Urinary bladder (tissue), 3 donors: ENCODE measurements at regions not wholly inside any gene's neighbourhood (a gene's known extent, or its start where the extent isn't known, plus 50 kb on each side); places are given as distances from the start of the nearest gene placed in this dataset.

ENCODE experiments used
- DNase-seq: peaks from one replicate; pipeline ENCODE4 v3.0.0-alpha.2; 2015; ENCODE audit errors: extremely low spot score
- H3K27ac ChIP-seq: one replicate; pipeline ENCODE4 v1.5.1; 2013; ENCODE audit warnings: low read depth, mild to moderate bottlenecking, moderate library complexity
- H3K36me3 ChIP-seq: one replicate; pipeline ENCODE4 v1.6.1; 2013; ENCODE audit warnings: mild to moderate bottlenecking, moderate library complexity; ENCODE audit not compliant: insufficient read depth
- H3K4me1 ChIP-seq: one replicate; pipeline ENCODE4 v1.6.1; 2013; ENCODE audit warnings: mild to moderate bottlenecking, moderate library complexity; ENCODE audit not compliant: insufficient read depth
- H3K4me3 ChIP-seq: one replicate; pipeline ENCODE4 v1.5.1; 2013; ENCODE audit warnings: low read depth, low read length
- WGBS: extraction: QIAGEN DNeasy Blood & Tissue Kit; methylation state at CpG from one replicate; pipeline ENCODE4 v1.1.7; 2013; 5-methylcytosine and 5-hydroxymethylcytosine counted together
- donor health status: healthy with polysubstance abuse.
- donor health status: healthy.

DNA sequence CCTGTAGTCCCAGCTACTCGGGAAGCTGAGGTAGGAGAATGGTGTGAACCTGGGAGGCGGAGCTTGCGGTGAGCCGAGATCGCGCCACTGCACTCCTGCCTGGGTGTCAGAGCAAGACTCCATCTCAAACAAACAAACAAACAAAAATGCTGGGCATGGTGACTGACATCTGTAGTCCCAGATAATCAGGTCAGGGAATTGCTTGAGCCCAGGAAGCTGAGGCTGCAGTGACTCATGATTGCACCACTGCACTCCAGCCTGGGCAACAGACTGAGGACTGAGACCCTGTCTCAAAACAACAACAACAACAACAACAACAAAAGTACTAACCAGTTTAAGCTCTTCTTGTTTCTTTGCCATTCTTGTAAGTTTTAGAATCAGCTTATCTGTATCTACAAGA, 383.0 kb upstream of the PMFBP1 start:
- no peaks in the 10 kb centered on the region for H3K4me1 ChIP-seq
- 96% methylated on average over 6 of the region's 6 CpGs for WGBS
- no peak for DNase-seq

DNA sequence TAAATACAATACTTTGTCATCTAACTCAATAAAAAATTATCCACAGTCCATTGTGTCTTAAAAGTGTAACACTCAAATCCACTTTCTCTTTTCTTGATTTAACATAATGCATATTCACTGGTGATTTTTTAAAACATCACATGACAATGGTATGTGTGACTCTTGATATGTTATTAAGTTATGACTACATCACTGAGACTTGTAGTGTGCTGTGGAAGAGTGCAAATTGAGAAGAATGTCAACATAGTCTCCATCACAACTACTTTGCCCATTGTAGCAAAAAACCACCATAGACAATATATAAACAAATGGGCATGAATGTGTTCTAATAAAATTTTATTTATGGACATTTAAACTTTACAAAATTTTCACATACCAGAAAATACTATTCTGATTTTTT, 380.7 kb upstream of the PMFBP1 start:
- H3K4me1 ChIP-seq = no peaks in the 10 kb centered on the region
- H3K27ac ChIP-seq = no peak overlapping the region
- DNase-seq = no peak
- no peaks in the 10 kb centered on the region for H3K36me3 ChIP-seq
- H3K4me3 ChIP-seq = no peak overlapping the region

More for the DNA sequence above, 383.0 kb upstream of the PMFBP1 start:
- Histone ChIP-seq H3K36me3 (no peaks in the 10 kb centered on the region), H3K4me3 (no peak overlapping the region), H3K27ac (no peak overlapping the region)

DNA sequence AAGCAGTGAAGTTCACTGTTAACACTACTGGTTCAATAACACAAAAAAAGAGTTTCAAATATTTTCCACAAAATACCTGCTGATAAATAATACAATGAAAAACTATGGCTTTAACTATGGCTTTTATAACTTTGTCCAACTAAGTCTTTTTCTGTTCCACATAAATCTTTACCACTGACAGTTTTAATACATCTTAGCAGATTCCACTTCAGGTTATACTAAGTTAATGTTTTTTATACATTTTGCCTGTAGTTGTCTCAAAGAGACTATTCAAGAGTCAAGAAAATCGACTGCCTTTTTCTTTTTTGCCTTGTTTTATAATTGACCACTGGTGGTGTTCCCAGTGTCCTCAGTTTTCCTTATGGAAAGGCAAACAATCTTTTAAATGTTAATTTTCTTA, 379.7 kb upstream of the PMFBP1 start:
- Histone ChIP-seq H3K4me3 (no peak overlapping the region), H3K27ac (no peak overlapping the region), H3K36me3 (no peaks in the 10 kb centered on the region), H3K4me1 (no peaks in the 10 kb centered on the region)
- WGBS = 92% methylated on average over 1 of the region's 1 CpG
- DNase-seq = no peak

DNA sequence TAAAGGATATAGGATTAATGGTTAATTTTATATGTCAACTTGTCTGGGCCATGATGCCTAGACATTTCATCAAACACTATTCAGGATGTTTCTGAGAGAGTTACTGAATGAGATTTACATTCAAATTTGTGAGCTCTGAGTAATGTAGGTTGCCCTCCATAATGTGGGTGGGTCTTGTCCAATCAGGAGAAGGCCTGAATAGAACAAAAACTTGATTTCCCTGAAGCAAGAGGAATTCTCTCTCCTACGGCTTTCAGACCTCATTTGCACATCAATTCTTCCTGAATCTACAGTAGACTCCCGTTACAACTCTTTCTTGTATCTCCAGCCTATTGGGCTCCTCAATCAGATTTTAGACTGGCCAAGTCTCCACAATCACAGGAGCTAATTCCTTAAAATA, 377.9 kb upstream of the PMFBP1 start:
- Histone ChIP-seq H3K4me3 (no peak overlapping the region), H3K4me1 (no peaks in the 10 kb centered on the region), H3K36me3 (no peaks in the 10 kb centered on the region), H3K27ac (no peak overlapping the region)
- 95% methylated on average over 2 of the region's 2 CpGs for WGBS
- DNase-seq = no peak

DNA sequence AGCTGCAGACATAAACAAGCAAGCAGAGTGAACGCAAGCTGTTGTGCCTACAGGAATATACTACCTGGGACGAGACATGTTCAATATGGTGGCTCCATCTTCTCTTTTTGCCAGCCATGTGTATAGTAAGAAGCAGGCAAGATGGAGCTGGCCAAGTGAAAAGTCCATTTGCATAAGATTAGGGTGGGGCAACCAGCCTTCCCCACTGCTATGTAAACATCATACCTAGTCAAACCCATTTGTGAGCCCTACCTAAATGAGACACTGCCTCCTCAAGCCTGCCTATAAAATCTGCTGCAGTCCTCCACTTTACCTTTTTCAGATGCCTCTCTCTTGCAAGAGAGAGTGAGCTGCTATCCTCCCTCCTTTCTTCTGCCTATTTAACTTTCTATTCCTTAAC, 370.1 kb upstream of the PMFBP1 start:
- DNase-seq = no peak
- Histone ChIP-seq H3K4me1 (no peaks in the 10 kb centered on the region), H3K36me3 (no peaks in the 10 kb centered on the region), H3K4me3 (no peak overlapping the region), H3K27ac (no peak overlapping the region)
- WGBS = 97% methylated on average over 2 of the region's 2 CpGs

DNA sequence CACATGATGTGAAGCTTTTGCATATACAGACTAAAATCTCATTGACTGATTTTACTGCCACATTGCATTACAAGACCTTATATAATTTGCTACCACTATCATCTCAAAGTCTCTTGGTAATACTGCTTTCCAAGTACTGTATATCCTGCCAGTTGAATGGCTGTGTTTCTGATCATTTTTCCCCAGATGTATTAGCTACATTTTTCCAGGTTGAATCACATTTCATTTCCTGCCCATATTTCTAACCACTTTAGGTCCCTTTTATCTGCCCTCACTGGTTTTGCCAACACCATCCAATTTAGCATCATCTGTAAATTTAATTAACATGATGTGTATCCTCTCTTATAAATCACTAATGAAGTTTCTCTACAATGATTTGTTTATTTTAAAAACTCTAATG, 365.7 kb upstream of the PMFBP1 start:
- Histone ChIP-seq H3K4me3 (no peak overlapping the region), H3K27ac (no peak overlapping the region), H3K4me1 (no peaks in the 10 kb centered on the region), H3K36me3 (no peaks in the 10 kb centered on the region)
- DNase-seq = no peak

DNA sequence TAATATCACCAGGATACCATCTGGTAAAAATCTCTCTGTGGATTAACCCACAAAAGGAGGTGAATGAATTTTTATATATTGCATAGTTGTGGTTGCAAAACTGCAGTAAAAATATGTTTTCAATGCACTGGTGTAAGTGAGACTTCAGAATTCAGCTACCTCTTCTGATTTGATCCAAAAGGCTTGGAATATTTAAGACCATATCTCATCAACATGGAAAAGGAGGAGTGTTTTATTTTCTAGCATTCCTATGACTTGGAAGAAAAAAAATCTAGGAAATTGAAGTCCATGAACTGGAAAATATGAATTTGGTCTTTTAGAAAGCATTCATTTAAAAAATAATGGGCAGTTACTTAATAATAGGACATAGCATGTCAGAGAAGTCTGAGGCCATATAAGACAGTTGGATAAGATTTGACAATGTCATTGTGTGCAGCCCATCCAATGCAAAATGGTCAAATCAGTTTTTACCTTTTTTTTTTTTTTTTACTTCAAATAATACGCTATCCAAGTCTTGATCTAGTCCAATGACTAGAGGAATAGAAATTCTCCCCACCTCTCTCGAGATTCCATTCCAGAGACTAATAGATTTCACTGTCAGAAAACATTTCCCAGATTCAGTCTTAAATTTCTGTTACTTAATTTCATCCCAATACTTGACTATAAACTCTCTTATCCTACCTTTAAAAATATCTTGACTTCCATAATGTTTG, 364.9 kb upstream of the PMFBP1 start:
- 63% methylated on average over 2 of the region's 2 CpGs for WGBS
- Histone ChIP-seq H3K4me3 (no peak overlapping the region), H3K36me3 (no peaks in the 10 kb centered on the region), H3K27ac (no peak overlapping the region), H3K4me1 (no peaks in the 10 kb centered on the region)
- DNase-seq = no peak

DNA sequence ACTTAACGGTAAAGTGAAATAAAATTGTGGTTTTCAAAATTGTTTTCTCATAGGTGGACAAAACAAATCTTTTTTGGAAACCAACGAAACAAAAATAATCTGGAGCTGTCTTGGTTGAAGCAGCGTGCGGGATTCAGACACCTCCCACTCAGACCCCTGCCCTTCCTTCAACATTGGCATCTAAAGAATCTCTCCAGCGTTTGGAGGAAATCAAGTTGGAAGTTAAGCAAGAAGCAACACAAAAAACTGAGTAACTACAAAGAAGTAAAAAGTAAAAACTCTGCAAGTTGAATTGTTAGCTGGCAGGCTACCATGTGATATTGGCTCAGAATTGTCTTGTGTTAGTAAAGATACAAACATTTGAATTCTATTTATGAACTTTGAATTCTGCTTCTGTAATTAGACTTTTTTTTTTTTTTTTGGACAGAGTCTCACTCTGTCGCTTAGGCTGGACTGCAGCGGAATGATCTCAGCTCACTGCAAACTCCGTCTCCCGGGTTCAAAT, 361.0 kb upstream of the PMFBP1 start:
- no peaks in the 10 kb centered on the region for H3K36me3 ChIP-seq
- H3K4me3 ChIP-seq = no peak overlapping the region
- no peaks in the 10 kb centered on the region for H3K4me1 ChIP-seq
- H3K27ac ChIP-seq = no peak overlapping the region
- WGBS = 66% methylated on average over 9 of the region's 9 CpGs
- DNase-seq = no peak

DNA sequence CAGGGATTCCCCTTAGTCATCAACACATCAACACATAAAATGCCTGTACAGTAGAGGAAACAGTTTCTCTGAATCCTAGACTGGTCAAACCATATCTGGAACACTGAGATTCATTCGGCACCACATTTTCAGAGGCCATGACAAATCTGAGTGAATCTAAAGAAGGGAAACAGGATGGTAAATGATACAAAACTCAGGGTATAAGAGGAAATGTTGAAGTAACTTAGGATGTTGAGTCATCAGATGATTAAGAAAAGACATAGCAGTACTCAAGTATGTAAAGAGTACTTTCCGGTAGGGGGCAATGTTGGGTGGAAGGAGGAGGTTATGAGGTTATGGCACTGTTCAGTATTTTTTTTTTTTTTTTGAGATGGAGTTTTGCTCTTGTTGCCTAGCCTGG, 358.5 kb upstream of the PMFBP1 start:
- DNase-seq = no peak
- no peaks in the 10 kb centered on the region for H3K4me1 ChIP-seq
- no peak overlapping the region for H3K27ac ChIP-seq
- H3K36me3 ChIP-seq = no peaks in the 10 kb centered on the region
- WGBS = 94% methylated on average over 2 of the region's 2 CpGs
- H3K4me3 ChIP-seq = no peak overlapping the region

DNA sequence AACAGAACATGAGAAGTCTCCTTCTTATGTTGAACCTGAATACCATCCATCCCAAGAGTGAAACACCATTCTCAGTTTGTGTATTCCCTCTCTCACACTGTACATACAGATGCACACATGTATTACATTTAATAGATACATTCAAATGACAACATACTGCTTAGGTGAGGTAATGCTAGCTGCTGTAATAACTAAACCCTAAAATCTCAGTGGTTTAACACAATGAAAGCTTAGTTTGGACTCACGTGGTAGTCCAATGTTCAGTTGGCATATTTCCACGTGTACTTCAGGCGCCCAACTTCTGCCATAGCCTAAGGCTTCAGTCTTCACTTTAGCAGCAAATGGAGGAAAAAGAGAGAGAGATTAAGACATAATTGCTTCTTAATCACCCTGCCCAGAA, 351.1 kb upstream of the PMFBP1 start:
- Histone ChIP-seq H3K36me3 (no peaks in the 10 kb centered on the region), H3K4me1 (no peaks in the 10 kb centered on the region), H3K27ac (no peak overlapping the region), H3K4me3 (no peak overlapping the region)
- no peak for DNase-seq
- 94% methylated on average over 3 of the region's 3 CpGs for WGBS

DNA sequence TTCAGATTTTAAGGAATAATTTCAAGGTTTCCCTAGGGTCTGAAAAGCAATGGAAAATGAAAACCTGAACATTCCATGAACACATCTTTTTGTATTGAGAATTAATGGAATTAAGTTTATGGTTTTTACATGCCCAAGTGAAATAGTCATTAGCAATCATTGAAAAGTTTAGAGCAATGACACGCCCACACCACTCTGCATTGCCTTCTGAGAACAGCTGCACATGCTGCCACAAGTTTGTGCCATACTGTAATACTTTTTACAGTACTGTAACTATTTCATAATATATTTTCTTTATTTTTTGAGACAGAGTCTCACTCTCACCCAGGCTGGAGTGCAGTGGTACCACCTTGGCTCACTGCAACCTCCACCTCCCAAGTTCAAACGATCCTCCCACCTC, 345.2 kb upstream of the PMFBP1 start:
- Histone ChIP-seq H3K36me3 (no peaks in the 10 kb centered on the region), H3K4me3 (no peak overlapping the region), H3K4me1 (no peaks in the 10 kb centered on the region), H3K27ac (no peak overlapping the region)
- no peak for DNase-seq
- WGBS = over 99% methylated on average over 2 of the region's 2 CpGs

DNA sequence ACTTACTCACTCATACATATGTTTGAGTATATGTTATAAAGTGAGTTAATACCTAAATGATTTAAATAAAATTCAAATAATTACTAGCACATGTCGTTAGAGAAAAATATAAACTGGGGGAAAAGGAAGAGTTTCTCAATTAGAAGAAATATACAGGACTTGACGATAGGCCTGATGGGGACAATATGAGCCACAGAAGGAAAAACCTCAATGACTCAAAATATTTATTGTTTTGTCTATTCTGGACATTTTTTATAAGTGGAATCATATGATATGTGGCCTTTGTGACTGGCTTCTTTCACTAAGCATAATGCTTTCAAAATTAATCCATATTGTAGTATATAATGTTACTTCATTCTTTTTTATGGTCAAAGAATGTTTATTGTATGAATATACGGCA, 339.2 kb upstream of the PMFBP1 start:
- H3K36me3 ChIP-seq = no peaks in the 10 kb centered on the region
- no peak overlapping the region for H3K4me3 ChIP-seq
- no peaks in the 10 kb centered on the region for H3K4me1 ChIP-seq
- no peak overlapping the region for H3K27ac ChIP-seq
- DNase-seq = no peak
- WGBS = 90% methylated on average over 3 of the region's 3 CpGs

DNA sequence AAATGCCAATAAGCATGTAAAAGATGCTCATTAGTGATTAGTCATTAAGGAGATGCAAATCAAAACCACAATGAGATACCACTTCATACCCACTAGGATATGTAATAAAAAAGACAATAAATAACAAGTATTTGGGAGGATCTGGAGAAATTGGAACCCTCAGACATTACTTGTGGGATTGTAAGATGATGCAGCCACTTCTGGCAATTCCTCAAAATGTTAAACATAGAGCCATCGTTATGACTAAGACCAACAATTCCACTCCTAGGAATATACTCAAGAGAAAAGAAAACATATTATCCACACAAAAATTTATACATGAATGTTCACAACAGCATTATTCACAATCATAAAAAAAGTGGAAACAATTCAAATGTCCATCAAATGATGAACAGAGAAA, 336.2 kb upstream of the PMFBP1 start:
- 82% methylated on average over 1 of the region's 1 CpG for WGBS

DNA sequence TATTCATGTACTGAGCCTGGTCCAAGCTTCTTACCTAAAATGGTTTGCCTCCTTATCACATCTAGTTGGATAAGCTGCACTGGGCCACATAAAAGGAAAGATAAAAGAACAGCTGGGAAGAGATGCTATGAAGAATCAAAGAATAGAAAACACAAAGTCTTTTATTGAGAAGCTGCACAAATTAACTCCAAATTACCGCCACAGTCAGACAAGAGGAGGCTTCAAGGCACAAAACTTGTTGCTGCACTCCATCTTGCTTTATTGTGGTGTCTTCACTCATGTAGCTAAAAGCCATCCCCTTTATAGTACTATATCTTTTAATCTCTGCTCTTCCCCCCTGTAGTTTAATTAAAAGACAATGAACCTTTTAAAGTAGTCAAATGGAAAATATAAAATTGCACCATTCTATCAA, 330.6 kb upstream of the PMFBP1 start:
- 57% methylated on average over 1 of the region's 1 CpG for WGBS
- DNase-seq = no peak
- Histone ChIP-seq H3K27ac (no peak overlapping the region), H3K4me3 (no peak overlapping the region), H3K4me1 (no peaks in the 10 kb centered on the region), H3K36me3 (no peaks in the 10 kb centered on the region)

More for the DNA sequence above, 336.2 kb upstream of the PMFBP1 start:
- H3K36me3 ChIP-seq = no peaks in the 10 kb centered on the region
- no peak overlapping the region for H3K27ac ChIP-seq
- no peak overlapping the region for H3K4me3 ChIP-seq
- no peak for DNase-seq
- no peaks in the 10 kb centered on the region for H3K4me1 ChIP-seq
